SKM-1 (cell line): ENCODE measurements at regions not wholly inside any gene's neighbourhood (a gene's known extent, or its start where the extent isn't known, plus 50 kb on each side); places are given as distances from the start of the nearest gene placed in this dataset.
"Not testable (repeated sequence)": the region's sequence is repeated elsewhere in the genome, so short reads cannot be mapped to it uniquely, and the experiment has no call there.

Source experiments
- DNase-seq: peaks from one replicate; lab custom pipeline; 2025; ENCODE audit not compliant: unreplicated experiment; lab: John Stamatoyannopoulos, UW

DNA sequence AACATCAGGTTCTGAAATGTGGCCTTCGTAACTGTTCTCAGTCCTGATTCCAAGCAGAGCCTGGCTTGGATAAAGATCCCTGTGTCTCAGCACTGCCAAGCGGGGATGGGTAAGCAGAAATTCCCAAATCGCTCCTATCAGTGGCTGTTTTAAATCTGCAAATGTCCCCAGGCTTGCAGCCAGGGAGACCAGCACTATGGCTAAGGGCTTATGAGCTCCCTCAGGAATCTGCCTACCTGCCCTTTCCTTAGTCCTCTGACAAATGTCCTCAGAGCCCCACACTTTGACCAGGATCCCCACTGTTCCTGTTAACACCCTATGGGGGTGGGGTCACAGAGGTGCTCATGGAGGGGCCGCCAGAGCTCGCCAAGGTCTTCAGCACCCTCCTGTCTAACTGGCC, 1062.8 kb downstream of the UQCRFS1 start:
- DNase-seq = no peak

DNA sequence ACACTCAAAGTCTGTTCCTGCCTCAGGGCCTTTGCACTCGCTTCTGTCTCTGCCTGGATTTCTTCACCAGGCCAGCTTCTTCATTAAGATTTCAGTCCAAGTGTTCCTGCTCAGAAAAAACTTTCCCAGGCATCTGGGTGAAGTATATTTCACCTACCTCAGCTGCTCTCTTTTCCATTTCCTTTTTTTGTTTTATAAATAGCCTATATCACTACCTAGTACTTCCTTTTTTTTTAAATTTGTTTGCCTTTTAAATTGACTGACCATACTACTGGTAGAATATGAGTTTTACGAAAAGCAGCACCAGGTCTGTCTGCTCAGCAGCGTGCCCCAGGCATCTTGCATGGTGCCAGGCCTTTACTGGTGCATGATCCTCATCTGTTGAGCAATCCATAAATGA, 1064.4 kb downstream of the UQCRFS1 start:
- DNase-seq = no peak

DNA sequence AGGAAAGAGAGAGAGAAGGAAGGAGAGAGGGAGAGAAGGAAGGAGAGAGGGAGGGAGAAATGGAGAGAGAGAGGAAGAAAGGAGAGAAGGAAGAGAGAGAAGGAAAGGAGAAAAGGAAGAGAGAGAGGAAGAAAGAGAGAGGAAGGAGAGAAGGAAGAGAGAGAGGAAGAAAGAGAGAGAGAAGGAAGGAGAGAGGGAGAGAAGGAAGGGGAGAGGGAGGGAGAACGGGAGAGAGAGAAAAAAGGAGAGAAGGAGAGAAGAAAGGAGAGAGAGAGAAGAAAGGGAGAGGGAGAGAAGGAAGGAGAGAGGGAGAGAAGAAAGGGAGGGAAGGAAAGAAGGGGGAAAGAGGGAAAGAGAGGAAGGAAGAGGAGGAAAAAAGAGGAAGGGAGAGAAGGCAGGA, 1070.7 kb downstream of the UQCRFS1 start:
- no peak for DNase-seq

DNA sequence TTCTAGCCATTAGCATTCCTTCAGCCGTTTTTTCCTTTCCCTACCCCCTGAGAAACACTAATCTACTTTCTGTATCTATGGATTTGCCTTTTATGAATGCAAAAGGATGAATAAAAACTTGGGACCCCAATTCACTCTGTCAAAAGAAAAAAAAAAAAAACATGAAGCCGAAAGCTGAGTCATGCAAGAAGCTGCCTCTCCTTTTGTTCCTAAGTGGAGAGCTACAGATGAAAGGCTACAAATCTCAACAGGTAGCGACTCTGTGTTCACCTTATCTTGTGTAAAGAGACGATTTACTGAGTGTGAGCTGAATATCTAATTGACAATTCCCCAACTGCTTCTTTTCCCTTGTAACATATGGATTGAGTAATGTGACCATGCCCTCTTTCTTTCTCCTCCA, 1072.8 kb downstream of the UQCRFS1 start:
- DNase-seq = no peak

DNA sequence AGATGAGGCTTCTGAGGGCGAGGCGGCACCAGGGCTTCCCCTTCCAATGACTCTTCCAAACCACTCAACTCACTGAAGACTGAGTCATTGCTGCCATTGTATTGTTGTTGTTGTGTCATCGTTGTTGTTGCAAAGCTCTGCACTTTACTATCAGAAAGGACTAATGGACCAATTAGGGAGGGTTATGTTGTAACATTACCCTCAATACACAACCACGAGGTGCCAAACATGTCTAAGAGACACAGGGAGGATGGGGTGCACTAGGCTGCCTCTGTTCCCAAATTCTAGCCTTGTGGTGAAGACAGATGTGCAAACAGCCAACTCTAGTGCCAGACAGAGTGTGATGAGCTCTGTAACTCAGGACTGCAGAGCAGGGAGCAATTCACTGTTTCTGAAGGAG, 1075.2 kb downstream of the UQCRFS1 start:
- no peak for DNase-seq

DNA sequence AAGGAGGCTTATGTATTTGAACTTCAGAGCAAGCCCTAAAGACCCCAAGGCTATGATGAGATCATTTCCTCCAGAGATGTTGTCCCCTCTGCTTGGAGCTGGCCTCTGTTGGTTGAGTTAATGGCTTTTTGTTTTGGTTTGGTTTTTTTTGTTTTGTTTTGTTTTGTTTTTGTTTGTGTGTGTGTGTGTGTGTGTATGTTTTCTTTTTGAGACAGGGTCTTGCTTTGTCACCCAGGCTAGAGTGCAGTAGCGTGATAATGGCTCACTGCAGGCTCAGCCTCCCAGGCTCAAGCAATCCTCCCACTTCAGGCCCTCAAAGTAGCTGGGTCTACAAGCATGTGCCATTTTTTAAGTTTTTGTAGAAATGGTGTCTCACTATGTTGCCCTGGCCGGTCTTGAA, 1076.2 kb downstream of the UQCRFS1 start:
- DNase-seq = no peak

DNA sequence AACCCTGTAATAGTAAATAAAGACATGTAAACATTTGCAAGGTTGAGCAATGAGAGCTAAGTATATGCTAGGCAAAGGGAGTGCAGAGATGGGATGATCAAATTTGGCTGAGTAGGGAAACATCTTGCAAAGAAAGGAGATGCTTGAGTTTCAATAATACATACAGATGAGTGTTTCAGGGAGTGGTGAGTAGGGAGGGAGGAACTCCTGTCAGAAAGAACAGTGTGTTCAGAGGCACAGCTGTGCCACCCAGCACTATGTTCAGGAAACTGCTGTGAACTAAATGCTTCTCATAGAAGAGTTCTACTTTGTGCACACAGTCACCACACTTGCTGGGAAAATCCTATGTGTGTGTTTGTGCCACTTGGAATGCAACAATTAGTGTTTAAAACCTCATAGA, 1077.1 kb downstream of the UQCRFS1 start:
- DNase-seq = no peak

DNA sequence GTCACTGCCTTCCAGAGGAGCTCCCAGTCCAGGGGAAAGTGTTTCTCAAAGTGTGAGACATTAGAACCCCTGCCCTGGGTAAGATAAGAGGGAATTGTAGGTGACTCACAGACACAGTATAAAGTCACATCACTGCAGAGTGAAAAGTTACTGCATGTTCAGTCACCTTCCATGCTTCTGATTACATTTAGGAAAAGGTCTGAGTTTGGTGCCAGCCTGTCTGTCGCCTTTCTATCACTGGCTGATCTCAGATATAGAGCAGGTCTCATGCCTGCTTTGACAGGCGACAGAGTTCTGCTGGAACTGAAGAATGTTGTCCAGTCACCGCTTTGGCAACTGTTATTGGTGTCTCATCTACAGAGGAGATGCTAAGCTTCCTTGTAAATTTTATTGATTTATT, 1078.6 kb downstream of the UQCRFS1 start:
- no peak for DNase-seq

DNA sequence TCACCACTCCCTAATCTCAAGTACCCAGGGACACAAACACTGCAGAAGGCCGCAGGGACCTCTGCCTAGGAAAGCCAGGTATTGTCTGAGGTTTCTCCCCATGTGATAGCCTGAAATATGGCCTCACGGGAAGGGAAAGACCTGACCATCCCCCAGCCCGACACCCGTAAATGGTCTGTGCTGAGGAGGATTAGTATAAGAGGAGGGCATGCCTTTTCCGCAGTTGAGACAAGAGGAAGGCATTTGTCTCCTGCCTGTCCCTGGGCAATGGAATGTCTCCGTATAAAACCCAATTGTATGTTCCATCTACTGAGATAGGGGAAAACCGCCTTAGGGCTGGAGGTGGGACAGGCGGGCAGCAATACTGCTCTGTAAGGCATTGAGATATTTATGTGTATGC, 1082.1 kb downstream of the UQCRFS1 start:
- DNase-seq = not testable (repeated sequence)

DNA sequence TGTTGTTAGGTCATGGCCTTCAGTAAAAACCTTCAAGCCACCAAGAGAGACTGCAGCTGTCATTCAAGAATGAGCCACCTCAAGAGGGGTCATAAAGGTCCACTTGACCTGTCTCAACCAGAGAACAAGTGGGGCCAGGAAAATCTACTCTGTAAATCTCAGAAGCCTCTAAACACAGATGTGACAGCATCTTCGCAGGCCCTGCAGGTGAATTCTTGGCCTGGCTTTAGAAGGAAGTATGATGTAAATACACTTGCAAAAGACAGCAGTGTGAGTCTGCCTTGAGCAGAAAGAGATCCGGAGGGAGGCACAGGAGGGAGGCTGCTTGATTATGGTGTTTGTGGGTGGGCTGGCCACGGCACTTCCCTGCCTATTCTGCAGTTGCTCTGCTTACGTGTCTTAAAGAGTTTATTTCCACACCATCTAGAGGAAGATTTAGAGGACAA, 1082.9 kb downstream of the UQCRFS1 start:
- DNase-seq = no peak

DNA sequence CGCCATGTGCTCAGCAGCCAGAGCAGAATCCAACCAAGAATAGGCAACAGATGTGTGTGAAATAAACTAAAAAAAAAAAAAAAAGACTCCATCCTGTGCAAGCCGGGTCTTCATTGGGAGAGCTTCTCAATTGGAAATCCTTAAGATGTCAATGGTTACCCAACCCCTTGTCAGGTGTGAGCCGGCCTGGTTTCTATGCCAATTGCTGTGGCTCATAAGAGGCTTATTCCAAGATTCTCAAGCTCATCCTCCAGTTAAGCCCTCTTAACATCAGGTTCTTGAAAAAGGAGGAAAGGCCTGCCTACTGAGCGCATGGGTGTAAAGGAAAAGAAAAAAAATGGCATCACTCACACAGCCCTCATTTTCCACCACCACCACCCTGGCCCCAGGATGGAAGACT, 1084.6 kb downstream of the UQCRFS1 start:
- no peak for DNase-seq

DNA sequence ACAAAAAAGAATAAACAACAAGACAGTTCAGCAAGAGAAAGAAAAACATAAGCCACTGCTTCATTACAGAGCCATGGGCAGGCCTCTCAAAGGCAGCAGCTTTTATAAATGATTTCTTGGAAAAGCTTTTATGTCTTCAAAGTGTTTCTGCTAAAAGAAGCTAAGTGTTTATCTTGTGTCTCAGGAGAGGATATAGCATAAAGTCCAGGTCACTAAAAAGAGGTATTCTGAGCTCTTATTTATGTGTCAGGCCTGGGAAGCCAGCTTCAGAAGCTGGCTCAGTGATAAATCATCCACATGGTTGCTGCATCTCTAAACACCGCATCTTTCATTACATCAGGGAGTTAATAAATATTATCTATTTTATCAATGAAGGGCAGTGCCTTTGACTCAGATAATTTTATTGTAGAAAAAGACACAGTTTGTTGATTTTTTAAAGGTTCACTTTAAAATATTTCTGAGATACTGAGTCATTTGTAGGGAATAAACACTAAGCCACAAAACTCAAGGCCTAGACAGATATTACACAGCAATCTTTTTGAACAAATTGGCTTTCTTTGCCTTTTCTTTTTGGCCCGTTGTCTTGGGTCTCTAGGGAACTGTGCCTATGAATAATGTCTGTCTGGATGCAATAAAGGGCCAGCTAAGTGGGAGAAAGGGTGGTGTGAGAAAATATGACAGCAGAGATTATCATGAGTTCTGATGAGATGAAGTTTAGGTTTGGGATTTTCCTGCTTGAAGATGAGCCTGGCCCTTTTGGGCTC, 1086.6 kb downstream of the UQCRFS1 start:
- no peak for DNase-seq

DNA sequence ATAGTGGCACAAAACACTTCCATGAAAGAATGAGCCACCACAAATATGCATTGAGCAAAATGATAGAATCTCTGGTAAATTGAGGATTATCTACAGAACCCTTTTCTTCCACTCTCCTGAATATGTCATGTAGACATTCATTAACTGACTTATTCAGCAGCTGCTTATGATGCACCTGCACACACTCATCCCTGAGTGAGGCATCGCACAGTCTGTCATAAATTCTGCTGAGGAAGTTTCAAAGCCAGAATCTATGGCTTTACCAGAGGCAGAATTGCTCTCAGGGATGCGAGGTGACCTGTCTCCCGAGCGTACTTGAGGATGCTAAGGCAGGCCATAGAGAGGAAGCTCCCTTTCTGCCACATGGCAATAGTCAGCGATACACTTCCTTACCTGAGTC, 1090.2 kb downstream of the UQCRFS1 start:
- no peak for DNase-seq

DNA sequence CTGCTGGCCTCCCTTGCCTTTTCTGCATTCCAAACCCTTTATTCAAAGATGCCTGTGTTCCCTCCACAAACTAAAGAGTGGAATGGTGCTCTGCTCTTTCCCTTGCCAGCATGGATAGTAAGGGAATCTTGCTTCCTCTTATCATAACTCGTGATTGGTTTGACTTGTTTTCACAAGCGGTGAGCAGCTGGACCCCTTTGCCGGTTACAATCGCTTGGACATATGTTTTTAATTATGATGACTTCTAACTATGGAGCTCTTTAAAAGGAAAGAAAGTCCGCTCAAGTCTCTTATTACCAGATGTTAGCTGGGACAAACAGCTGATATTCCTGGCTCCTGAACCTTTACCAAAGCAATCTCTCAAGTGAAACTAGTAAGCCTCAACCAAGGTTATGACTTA, 1094.7 kb downstream of the UQCRFS1 start:
- DNase-seq = no peak

DNA sequence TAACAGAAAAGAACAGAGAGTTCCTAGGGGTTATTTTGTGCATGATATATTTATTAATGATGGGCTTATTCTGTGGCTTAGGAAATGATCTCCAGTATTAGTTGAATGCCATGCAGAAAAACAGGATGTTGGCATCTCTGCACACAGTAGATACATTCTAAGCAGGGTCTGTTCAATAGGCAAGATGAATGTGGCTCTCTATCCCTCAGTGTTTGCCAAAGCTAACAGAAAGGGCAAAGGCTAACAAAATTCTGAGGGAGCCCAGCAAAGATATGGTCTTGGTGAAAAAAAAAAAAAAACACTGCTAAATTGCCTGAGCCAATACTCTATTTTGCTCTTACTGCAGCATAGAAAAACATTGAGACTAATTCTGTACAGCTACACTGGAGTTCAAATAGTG, 1095.8 kb downstream of the UQCRFS1 start:
- DNase-seq = no peak

DNA sequence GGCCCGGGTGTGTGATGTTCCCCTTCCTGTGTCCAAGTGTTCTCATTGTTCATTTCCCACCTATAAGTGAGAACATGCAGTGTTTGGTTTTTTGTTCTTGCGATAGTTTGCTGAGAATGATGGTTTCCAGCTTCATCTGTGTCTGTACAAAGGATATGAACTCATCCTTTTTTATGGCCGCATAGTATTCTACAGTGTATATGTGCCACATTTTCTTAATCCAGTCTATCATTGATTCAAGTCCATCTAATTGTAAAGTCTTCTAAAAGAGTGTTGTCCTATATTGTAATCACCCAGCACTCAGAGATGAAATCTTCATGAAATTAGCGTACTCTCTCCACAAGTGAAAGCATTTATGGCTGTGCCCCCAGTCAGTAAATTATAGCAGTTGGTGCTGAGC, 1096.6 kb downstream of the UQCRFS1 start:
- not testable (repeated sequence) for DNase-seq

DNA sequence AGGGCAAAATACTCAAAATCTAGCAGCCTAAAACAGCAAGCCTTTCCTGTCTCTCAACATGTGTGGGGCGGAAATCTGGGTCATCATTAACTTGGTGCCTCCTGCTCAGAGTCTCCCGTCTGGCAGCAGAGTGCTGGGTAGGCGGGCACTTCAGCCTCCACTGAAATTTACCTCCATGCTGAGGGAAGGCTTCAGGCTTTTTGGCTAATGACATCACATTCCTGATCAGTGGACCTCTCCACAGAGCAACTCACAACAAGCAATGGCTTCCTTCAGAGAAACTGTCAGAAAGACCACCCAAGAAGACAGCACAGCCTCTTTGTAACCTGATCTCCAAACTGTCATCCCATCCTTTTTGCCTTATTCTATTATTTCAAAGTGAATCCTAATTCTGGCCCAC, 1109.0 kb downstream of the UQCRFS1 start:
- DNase-seq = no peak

DNA sequence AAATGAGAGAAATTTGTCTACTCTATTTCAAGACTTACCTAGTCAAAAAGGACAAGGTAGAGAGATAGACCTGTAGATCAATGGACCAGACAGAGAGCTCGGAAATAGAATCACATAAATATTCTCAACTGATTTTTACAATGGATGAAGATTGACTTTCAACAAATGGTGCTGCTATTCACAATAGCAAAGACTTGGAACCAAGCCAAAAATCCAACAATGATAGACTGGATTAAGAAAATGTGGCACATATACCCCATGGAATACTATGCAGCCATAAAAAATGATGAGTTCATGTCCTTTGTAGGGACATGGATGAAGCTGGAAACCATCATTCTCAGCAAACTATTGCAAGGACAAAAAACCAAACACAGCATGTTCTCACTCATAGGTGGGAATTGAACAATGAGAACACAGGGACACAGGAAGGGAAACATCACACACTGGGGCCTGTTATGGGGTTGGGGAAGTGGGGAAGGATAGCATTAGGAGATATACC, 1128.2 kb downstream of the UQCRFS1 start:
- not testable (repeated sequence) for DNase-seq

DNA sequence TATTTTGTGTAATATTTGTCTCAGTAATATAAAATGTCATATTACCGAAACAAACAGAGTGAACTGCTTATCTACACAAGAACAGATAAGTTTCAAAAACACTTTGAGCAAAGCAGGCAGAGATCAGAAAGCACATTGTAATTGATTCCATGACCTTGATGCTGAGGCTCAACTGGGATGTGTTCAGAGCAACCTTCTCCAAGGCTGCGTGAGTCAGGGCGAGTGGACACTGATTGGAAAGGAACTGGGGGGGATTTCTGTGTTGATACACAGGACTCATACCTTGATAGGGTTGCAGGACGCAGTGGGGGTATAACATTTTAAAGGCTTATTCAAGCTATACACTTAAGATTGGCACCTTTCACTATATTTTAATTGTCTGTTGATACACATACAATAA, 1136.3 kb downstream of the UQCRFS1 start:
- DNase-seq = no peak

DNA sequence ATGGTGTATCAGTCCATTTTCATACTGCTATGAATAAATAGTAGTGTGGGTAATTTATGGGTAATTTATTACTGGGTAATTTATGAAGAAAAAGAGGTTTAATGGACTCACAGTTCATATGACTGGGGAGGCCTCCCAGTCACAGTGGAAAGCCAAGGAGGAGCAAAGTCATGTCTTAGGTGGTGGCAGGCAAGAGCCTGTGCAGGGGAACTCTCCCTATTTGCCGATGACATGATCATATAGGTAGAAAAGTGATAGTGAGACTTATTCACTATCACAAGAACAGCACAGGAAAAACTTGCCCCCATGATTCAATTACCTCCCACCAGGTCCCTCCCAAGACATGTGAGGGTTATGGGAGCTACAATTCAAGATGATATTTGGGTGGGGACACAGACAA, 1137.7 kb downstream of the UQCRFS1 start:
- DNase-seq = no peak

DNA sequence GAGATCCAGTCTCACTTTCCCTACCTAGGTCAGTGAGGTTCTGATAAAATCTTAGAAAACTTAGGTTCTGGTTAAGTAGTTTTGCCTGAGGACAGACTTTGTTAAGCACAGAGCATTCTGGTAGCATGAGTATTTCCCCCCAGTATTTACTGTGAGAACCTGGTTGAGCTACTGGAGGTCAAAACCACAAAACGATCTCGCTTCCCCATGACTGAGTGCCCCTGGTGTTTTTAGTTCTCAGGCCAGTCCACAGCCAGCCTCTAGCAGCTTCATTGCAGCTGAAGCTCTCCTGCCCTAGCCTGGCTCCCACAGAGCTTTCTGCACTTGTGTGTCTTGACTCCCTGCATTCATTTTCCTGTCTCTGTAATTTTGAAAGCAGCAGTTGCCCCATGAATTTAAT, 1138.2 kb downstream of the UQCRFS1 start:
- DNase-seq = no peak

DNA sequence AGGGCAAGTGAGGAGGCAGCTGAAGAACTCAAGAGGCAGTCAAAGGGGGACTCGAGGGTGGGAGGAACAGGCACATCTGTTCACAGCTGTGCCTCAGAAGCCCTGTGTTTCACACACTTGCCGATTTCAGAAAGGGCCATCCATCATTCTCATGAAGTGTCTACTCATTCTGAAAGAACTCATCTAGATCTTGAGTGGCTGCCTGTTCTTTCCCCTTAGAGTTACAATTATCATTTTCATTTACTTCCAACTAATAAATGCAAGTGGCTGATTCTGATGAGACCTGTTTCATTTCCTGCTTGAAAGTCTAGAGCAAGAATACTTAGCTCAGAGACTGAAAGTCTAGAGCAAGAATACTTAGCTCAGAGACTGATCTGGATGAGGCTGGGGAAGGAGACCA, 1145.1 kb downstream of the UQCRFS1 start:
- no peak for DNase-seq

DNA sequence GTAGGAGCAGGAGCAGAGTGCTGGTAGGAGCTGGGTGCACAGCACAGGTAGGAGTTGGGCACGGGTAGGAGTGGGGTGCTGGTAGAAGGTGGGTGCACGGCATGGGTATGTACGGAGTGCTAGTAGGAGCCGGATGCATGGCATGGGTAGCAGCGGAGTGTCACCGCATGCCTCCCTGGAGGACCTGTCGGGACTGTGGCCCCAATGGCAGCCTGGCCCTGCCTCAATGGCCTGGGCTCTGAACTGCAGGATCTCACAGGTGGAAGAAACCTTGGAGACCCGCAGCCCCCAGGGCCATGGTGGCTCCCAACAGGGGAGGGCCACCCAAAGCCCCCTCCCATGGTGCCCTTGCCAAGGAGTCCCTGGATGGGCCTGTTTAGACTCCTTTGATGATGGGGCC, 1146.0 kb downstream of the UQCRFS1 start:
- no peak for DNase-seq
